ENCODE measurements at regions not wholly inside any gene's neighbourhood (a gene's known extent, or its start where the extent isn't known, plus 50 kb on each side); places are given as distances from the start of the nearest gene placed in this dataset.
"Not testable (repeated sequence)": the region's sequence is repeated elsewhere in the genome, so short reads cannot be mapped to it uniquely, and the experiment has no call there.

DNA sequence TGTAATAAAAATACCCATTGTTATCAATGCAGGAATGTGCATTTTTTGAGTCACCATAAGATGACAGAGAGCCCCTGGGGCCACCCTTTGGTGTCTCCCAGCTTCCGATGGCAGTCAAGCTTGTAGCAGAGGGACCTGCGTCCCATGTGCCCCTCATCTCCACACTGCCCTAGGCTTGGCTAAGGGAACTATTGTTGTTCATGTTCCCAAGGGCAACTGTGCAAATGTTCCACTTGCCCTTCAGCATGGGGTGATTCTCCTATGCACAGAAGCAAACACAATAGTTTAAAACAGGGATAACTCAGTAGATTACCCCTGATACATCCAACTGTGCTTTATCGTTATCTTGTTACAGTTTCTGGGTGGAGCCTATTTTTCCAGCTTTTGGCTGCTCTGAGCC, 342.0 kb downstream of the CNTNAP3B start:
- not testable (repeated sequence) for H3K4me1 Mint-ChIP-seq (ENCODE audit: unreplicated experiment); H3K27ac Mint-ChIP-seq (ENCODE audit: unreplicated experiment); H3K27me3 Mint-ChIP-seq (ENCODE audit: unreplicated experiment); H3K4me3 Mint-ChIP-seq (ENCODE audit: unreplicated experiment); DNase-seq (ENCODE audit: low spot score); H3K9me3 Mint-ChIP-seq (ENCODE audit: unreplicated experiment); H3K36me3 Mint-ChIP-seq (ENCODE audit: low read depth, unreplicated experiment)

DNA sequence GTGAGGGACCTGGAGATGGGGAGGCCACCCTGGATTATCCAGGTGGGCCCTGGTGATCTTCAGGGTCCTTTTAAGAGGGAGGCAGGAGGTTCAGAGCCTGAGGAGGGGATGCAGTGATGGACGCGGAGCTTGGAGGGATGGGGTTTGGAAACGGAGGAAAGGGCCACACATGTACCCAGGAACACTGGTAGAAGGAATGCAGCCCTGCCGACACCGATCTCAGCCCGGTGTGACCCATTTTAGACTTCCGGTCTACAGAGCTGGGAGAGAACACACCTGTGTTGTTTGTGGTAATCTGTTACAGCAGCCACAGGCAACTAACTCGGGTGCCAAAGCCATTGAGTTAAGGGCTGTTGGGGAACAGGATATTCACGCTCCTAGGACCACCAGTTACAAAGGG, 345.2 kb downstream of the CNTNAP3B start:
- not testable (repeated sequence) for H3K9me3 Mint-ChIP-seq (ENCODE audit: unreplicated experiment); H3K27ac Mint-ChIP-seq (ENCODE audit: unreplicated experiment); H3K4me1 Mint-ChIP-seq (ENCODE audit: unreplicated experiment); H3K27me3 Mint-ChIP-seq (ENCODE audit: unreplicated experiment); DNase-seq (ENCODE audit: low spot score); H3K36me3 Mint-ChIP-seq (ENCODE audit: low read depth, unreplicated experiment); H3K4me3 Mint-ChIP-seq (ENCODE audit: unreplicated experiment)

DNA sequence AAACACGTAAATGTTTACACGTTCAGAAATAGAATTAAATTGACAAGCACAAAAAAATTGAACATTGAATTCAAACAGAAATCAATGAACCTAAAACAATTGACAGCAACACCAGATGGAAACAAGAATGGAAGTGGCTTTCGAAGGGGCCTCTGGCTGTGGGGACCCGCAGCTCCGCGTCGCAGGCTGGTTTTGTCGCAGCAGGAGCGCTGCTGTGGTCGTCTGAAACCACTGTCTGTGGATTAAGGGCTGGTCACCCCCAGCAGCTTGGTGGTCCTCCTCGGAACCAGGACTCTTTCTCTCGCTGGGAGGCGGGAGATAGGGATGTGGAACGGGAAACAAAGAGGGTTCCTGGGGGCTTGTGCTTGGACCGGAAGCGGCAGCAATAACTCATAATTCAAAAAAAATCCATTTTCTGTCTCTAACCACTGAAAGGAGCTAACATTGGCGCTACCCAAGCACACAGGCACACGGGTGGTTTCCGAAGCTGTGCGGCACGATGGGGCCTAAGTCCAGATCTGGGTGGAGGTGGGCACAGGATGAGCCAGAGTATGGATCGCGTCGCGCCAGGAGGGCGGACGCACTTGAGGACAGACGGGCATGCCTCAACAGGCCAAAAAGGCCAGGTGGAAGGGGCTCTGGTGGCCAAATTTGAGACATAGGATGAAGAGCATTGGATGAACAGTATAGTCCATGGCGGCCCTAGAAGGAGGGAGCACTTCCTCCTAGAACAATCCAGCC, 346.0 kb downstream of the CNTNAP3B start:
- not testable (repeated sequence) for H3K27me3 Mint-ChIP-seq (ENCODE audit: unreplicated experiment); H3K9me3 Mint-ChIP-seq (ENCODE audit: unreplicated experiment); H3K4me1 Mint-ChIP-seq (ENCODE audit: unreplicated experiment); DNase-seq (ENCODE audit: low spot score); H3K4me3 Mint-ChIP-seq (ENCODE audit: unreplicated experiment); H3K36me3 Mint-ChIP-seq (ENCODE audit: low read depth, unreplicated experiment); H3K27ac Mint-ChIP-seq (ENCODE audit: unreplicated experiment)

GRCh38 chr9:41781899-41782298, 347.3 kb downstream of the CNTNAP3B start:
- H3K27me3 Mint-ChIP-seq (ENCODE audit: unreplicated experiment); H3K4me3 Mint-ChIP-seq (ENCODE audit: unreplicated experiment); H3K9me3 Mint-ChIP-seq (ENCODE audit: unreplicated experiment); H3K36me3 Mint-ChIP-seq (ENCODE audit: low read depth, unreplicated experiment); DNase-seq (ENCODE audit: low spot score); H3K27ac Mint-ChIP-seq (ENCODE audit: unreplicated experiment); H3K4me1 Mint-ChIP-seq (ENCODE audit: unreplicated experiment): not testable (repeated sequence)

- not testable (repeated sequence) for H3K4me1 Mint-ChIP-seq (ENCODE audit: unreplicated experiment); DNase-seq (ENCODE audit: low spot score); H3K9me3 Mint-ChIP-seq (ENCODE audit: unreplicated experiment); H3K36me3 Mint-ChIP-seq (ENCODE audit: low read depth, unreplicated experiment); H3K27ac Mint-ChIP-seq (ENCODE audit: unreplicated experiment); H3K27me3 Mint-ChIP-seq (ENCODE audit: unreplicated experiment); H3K4me3 Mint-ChIP-seq (ENCODE audit: unreplicated experiment)
Observed at GRCh38 chr9:41779897-41780406, 349.3 kb downstream of the CNTNAP3B start.

DNA sequence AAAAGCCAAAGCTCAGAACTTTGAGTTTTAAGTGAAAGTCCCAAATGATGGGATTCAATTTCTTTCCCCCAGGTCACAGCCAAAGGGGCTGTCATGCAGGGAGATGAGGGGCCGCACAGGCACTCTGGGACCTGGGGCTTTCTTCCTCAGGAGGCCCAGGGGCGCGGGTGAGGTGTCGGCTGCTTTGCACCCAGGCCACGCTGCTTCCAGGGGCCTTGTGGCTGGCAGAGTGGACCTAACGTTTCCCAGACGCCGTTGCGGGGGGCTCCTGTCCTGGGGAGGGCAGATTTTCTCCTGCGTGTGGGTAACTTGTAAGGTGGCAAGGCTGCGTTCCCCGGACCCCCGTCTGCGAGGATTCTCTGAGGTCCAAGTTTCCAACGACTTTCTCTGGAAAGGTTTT, 350.0 kb downstream of the CNTNAP3B start:
- H3K4me1 Mint-ChIP-seq (ENCODE audit: unreplicated experiment); H3K9me3 Mint-ChIP-seq (ENCODE audit: unreplicated experiment); H3K36me3 Mint-ChIP-seq (ENCODE audit: low read depth, unreplicated experiment); H3K27ac Mint-ChIP-seq (ENCODE audit: unreplicated experiment); DNase-seq (ENCODE audit: low spot score); H3K27me3 Mint-ChIP-seq (ENCODE audit: unreplicated experiment); H3K4me3 Mint-ChIP-seq (ENCODE audit: unreplicated experiment): not testable (repeated sequence)

DNA sequence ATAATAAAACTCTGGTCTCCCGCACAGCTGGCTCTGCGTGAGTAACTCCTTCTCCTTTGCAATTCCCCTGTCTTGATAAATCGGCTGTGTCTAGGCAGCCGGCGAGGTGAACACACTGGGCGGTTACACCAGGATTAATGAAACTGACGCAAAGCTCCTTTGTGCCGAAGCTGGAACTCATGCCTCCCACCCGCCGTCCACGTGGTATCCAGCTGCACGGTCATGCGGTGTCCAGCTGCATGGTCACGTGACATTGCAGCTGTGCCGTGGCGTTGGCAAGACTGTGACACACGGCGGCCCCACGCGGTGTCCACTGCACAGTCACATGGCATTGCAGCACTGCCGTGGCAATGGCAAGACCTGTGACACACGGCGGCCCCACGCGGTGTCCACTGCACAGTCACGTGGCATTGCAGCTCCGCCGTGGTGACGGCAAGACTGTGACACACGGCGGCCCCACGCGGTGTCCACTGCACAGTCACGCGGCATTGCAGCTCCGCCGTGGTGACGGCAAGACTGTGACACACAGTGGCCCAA, 350.6 kb downstream of the CNTNAP3B start:
- not testable (repeated sequence) for H3K9me3 Mint-ChIP-seq (ENCODE audit: unreplicated experiment); H3K27me3 Mint-ChIP-seq (ENCODE audit: unreplicated experiment); H3K36me3 Mint-ChIP-seq (ENCODE audit: low read depth, unreplicated experiment); H3K4me1 Mint-ChIP-seq (ENCODE audit: unreplicated experiment); DNase-seq (ENCODE audit: low spot score); H3K4me3 Mint-ChIP-seq (ENCODE audit: unreplicated experiment); H3K27ac Mint-ChIP-seq (ENCODE audit: unreplicated experiment)

- not testable (repeated sequence) for H3K27me3 Mint-ChIP-seq (ENCODE audit: unreplicated experiment); H3K36me3 Mint-ChIP-seq (ENCODE audit: low read depth, unreplicated experiment); H3K4me1 Mint-ChIP-seq (ENCODE audit: unreplicated experiment); H3K4me3 Mint-ChIP-seq (ENCODE audit: unreplicated experiment); DNase-seq (ENCODE audit: low spot score); H3K27ac Mint-ChIP-seq (ENCODE audit: unreplicated experiment); H3K9me3 Mint-ChIP-seq (ENCODE audit: unreplicated experiment)
Observed at GRCh38 chr9:41777536-41777935, 351.7 kb downstream of the CNTNAP3B start.

DNA sequence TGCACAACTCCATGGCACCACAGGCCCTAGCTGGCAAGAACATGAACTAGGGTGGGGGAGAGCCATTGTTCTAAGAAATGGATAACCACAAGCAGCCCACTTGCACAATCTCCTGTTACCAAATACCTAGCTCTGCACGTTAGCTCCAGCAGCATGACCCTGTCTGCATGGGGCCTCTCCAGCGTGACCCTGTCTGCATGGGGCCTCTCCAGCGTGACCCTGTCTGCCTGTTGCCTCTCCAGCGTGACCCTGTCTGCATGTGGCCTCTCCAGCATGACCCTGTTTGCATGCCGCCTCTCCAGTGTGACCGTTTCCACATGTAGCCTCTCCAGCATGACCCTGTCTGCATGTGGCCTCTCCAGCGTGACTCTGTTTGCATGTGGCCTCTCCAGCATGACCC, 356.7 kb downstream of the CNTNAP3B start:
- H3K36me3 Mint-ChIP-seq (ENCODE audit: low read depth, unreplicated experiment); DNase-seq (ENCODE audit: low spot score); H3K4me1 Mint-ChIP-seq (ENCODE audit: unreplicated experiment); H3K4me3 Mint-ChIP-seq (ENCODE audit: unreplicated experiment); H3K27me3 Mint-ChIP-seq (ENCODE audit: unreplicated experiment); H3K27ac Mint-ChIP-seq (ENCODE audit: unreplicated experiment); H3K9me3 Mint-ChIP-seq (ENCODE audit: unreplicated experiment): not testable (repeated sequence)

GRCh38 chr9:41771693-41772092, 357.5 kb downstream of the CNTNAP3B start:
- not testable (repeated sequence) for DNase-seq (ENCODE audit: low spot score); H3K4me3 Mint-ChIP-seq (ENCODE audit: unreplicated experiment); H3K4me1 Mint-ChIP-seq (ENCODE audit: unreplicated experiment); H3K9me3 Mint-ChIP-seq (ENCODE audit: unreplicated experiment); H3K27me3 Mint-ChIP-seq (ENCODE audit: unreplicated experiment); H3K36me3 Mint-ChIP-seq (ENCODE audit: low read depth, unreplicated experiment); H3K27ac Mint-ChIP-seq (ENCODE audit: unreplicated experiment)

DNA sequence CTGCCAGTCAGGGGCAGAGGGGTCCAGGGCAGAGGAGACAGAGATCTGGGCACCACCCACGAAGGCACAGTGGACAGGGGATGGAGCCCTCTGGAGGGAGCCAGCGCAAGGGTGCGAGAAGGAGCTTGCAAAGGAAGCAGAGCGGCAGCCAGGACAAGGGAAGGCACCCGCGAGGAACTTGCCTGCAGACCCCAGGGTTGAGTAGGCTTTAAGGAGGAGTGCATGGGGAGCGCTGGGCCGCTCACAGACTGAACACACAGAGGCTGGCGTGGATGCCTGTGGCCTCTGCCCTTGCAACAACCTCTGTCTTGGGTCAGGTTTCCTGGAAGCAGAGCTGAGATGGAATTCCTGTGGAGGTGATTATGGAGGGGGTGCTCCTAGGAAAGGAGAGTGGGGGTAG, 374.4 kb downstream of the CNTNAP3B start:
- not testable (repeated sequence) for H3K36me3 Mint-ChIP-seq (ENCODE audit: low read depth, unreplicated experiment); H3K4me3 Mint-ChIP-seq (ENCODE audit: unreplicated experiment); H3K27me3 Mint-ChIP-seq (ENCODE audit: unreplicated experiment); H3K27ac Mint-ChIP-seq (ENCODE audit: unreplicated experiment); H3K4me1 Mint-ChIP-seq (ENCODE audit: unreplicated experiment); DNase-seq (ENCODE audit: low spot score); H3K9me3 Mint-ChIP-seq (ENCODE audit: unreplicated experiment)

GRCh38 chr9:41754403-41754802, 374.8 kb downstream of the CNTNAP3B start:
- not testable (repeated sequence) for H3K9me3 Mint-ChIP-seq (ENCODE audit: unreplicated experiment); H3K36me3 Mint-ChIP-seq (ENCODE audit: low read depth, unreplicated experiment); H3K4me3 Mint-ChIP-seq (ENCODE audit: unreplicated experiment); H3K27me3 Mint-ChIP-seq (ENCODE audit: unreplicated experiment); DNase-seq (ENCODE audit: low spot score); H3K4me1 Mint-ChIP-seq (ENCODE audit: unreplicated experiment); H3K27ac Mint-ChIP-seq (ENCODE audit: unreplicated experiment)
